ENCODE measurements at regions not wholly inside any gene's neighbourhood (a gene's known extent, or its start where the extent isn't known, plus 50 kb on each side); places are given as distances from the start of the nearest gene placed in this dataset.

DNA sequence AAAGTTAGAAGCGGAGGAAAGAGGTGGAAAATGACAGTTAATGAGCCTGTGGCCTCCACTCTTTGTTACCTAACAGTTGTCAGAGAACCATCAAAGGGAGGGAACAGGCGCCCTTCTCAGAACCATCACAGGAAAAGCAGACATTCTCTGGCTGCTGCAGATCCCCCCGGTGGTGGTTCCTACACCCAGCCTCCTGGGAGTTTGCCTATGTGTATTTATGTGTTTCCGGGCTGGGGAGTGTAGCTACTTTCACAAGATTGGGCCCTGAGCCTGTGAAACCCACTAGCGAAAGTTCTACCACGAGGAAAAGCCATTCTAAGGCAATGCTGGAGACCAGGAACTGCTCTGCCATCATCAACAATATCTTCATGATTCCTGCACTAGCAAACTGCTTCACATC lies 52.7 kb upstream of the BCOR start:
- Histone ChIP-seq H3K4me3 (ENCODE audit: low read length) (no peak overlapping the region), H3K36me3 (ENCODE audit: insufficient read depth, low read length) (no peaks in the 10 kb centered on the region), H2AFZ (ENCODE audit: low read depth, low read length) (no peak overlapping the region), H3K4me2 (ENCODE audit: low read length) (no peak overlapping the region), H3K27ac (ENCODE audit: low read length) (no peak overlapping the region), H3K27me3 (ENCODE audit: insufficient read depth, low read depth, low read length) (peaks cover 4% of the 10 kb centered on the region), H3K9me2 (ENCODE audit: insufficient read depth, low read length) (no peaks in the 10 kb centered on the region), H3K9ac (ENCODE audit: low read length) (no peak overlapping the region), H3K79me2 (replicated peaks; ENCODE audit: insufficient read depth, low read length) (no peaks in the 10 kb centered on the region), H3F3A (ENCODE audit: insufficient read depth, low read length, poor library complexity, severe bottlenecking) (no peaks in the 10 kb centered on the region), H3K9me3 (ENCODE audit: low read length) (no peaks in the 10 kb centered on the region), H4K20me1 (ENCODE audit: insufficient read depth) (no peaks in the 10 kb centered on the region)
- TF ChIP-seq POLR2AphosphoS5 (IDR thresholded peaks at IDR 0.05) (no peak), EZH2 (IDR thresholded peaks at IDR 0.05; ENCODE audit: borderline replicate concordance, insufficient read depth, low read length, poor library complexity, severe bottlenecking) (no peak), SMC3 (conservative IDR thresholded peaks at IDR 0.05; ENCODE audit: poor library complexity) (no peak), EP300 (conservative IDR thresholded peaks at IDR 0.05; ENCODE audit: poor library complexity, severe bottlenecking) (no peak), MXI1 (conservative IDR thresholded peaks at IDR 0.05; ENCODE audit: poor library complexity, severe bottlenecking) (no peak), RAD21 (conservative IDR thresholded peaks at IDR 0.05) (no peak), TAF1 (IDR thresholded peaks at IDR 0.05; ENCODE audit: low read depth) (no peak)
- TF ChIP-seq, protein P1, sequence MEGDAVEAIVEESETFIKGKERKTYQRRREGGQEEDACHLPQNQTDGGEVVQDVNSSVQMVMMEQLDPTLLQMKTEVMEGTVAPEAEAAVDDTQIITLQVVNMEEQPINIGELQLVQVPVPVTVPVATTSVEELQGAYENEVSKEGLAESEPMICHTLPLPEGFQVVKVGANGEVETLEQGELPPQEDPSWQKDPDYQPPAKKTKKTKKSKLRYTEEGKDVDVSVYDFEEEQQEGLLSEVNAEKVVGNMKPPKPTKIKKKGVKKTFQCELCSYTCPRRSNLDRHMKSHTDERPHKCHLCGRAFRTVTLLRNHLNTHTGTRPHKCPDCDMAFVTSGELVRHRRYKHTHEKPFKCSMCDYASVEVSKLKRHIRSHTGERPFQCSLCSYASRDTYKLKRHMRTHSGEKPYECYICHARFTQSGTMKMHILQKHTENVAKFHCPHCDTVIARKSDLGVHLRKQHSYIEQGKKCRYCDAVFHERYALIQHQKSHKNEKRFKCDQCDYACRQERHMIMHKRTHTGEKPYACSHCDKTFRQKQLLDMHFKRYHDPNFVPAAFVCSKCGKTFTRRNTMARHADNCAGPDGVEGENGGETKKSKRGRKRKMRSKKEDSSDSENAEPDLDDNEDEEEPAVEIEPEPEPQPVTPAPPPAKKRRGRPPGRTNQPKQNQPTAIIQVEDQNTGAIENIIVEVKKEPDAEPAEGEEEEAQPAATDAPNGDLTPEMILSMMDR (IDR thresholded peaks at IDR 0.05; ENCODE audit: poor library complexity, severe bottlenecking): no peak
- TF ChIP-seq, protein P2, sequence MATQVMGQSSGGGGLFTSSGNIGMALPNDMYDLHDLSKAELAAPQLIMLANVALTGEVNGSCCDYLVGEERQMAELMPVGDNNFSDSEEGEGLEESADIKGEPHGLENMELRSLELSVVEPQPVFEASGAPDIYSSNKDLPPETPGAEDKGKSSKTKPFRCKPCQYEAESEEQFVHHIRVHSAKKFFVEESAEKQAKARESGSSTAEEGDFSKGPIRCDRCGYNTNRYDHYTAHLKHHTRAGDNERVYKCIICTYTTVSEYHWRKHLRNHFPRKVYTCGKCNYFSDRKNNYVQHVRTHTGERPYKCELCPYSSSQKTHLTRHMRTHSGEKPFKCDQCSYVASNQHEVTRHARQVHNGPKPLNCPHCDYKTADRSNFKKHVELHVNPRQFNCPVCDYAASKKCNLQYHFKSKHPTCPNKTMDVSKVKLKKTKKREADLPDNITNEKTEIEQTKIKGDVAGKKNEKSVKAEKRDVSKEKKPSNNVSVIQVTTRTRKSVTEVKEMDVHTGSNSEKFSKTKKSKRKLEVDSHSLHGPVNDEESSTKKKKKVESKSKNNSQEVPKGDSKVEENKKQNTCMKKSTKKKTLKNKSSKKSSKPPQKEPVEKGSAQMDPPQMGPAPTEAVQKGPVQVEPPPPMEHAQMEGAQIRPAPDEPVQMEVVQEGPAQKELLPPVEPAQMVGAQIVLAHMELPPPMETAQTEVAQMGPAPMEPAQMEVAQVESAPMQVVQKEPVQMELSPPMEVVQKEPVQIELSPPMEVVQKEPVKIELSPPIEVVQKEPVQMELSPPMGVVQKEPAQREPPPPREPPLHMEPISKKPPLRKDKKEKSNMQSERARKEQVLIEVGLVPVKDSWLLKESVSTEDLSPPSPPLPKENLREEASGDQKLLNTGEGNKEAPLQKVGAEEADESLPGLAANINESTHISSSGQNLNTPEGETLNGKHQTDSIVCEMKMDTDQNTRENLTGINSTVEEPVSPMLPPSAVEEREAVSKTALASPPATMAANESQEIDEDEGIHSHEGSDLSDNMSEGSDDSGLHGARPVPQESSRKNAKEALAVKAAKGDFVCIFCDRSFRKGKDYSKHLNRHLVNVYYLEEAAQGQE (IDR thresholded peaks at IDR 0.05; ENCODE audit: borderline replicate concordance): no peak

DNA sequence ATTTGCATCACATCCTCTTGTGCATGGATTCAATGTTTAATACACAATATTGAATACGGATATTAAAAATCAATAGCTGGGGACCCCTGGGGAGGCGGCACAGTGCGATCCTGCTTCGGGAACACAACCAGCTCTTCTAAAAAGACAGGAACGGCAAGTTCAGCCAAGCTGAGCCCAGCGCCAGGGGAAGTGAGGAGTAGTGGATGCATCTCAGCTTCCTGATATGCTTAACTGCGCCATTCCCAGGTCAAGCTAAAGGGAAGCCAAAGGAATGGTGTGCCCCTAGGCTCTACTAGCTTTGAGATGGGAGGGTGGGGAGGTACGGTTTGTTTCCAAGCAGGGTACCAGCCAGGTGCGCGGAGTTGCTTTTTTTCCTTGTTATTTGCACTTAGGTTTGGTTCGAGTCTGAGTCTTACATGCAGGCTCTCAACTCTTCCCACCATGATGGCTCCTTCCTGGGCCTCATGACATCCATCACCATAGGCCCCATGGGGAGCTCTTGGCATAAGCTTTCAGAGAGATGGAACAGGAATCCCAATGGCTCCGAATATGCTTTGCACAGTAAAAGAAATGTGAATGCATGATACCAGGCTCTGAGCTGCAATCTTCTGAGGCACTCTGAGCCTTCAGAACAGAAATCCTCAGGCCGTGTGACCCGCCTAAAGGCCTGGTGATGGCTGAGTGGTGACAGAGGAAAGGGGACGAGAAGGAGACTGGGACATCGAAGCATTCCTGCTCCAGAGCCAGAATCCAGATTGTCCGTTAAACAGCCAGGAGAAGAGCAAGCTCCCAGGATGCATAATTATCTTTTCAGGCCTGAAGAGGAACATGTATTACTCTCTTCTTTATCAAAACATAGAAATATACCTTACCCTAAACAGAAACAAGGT lies 51.8 kb upstream of the BCOR start:
- H3K27me3 ChIP-seq (ENCODE audit: insufficient read depth, low read depth, low read length): peaks cover 10% of the 10 kb centered on the region
- H2AFZ ChIP-seq (ENCODE audit: low read depth, low read length): no peak overlapping the region
- H3K4me2 ChIP-seq (ENCODE audit: low read length): no peak overlapping the region
- no peaks in the 10 kb centered on the region for H3K9me3 ChIP-seq (ENCODE audit: low read length)
- H3K27ac ChIP-seq (ENCODE audit: low read length): no peak overlapping the region
- H4K20me1 ChIP-seq (ENCODE audit: insufficient read depth): no peaks in the 10 kb centered on the region
- TF ChIP-seq EZH2 (IDR thresholded peaks at IDR 0.05; ENCODE audit: borderline replicate concordance, insufficient read depth, low read length, poor library complexity, severe bottlenecking) (no peak), POLR2AphosphoS5 (IDR thresholded peaks at IDR 0.05) (no peak), TAF1 (IDR thresholded peaks at IDR 0.05; ENCODE audit: low read depth) (no peak), RAD21 (conservative IDR thresholded peaks at IDR 0.05) (no peak), MXI1 (conservative IDR thresholded peaks at IDR 0.05; ENCODE audit: poor library complexity, severe bottlenecking) (no peak), SMC3 (conservative IDR thresholded peaks at IDR 0.05; ENCODE audit: poor library complexity) (no peak), EP300 (conservative IDR thresholded peaks at IDR 0.05; ENCODE audit: poor library complexity, severe bottlenecking) (no peak)
- TF ChIP-seq, protein P1 (IDR thresholded peaks at IDR 0.05; ENCODE audit: poor library complexity, severe bottlenecking): no peak
- TF ChIP-seq, protein P2 (IDR thresholded peaks at IDR 0.05; ENCODE audit: borderline replicate concordance): no peak
- no peaks in the 10 kb centered on the region for H3K9me2 ChIP-seq (ENCODE audit: insufficient read depth, low read length)
- H3K4me3 ChIP-seq (ENCODE audit: low read length): no peak overlapping the region
- H3K79me2 ChIP-seq (replicated peaks; ENCODE audit: insufficient read depth, low read length): no peaks in the 10 kb centered on the region
- H3K36me3 ChIP-seq (ENCODE audit: insufficient read depth, low read length): no peaks in the 10 kb centered on the region
- H3F3A ChIP-seq (ENCODE audit: insufficient read depth, low read length, poor library complexity, severe bottlenecking): no peaks in the 10 kb centered on the region
- H3K9ac ChIP-seq (ENCODE audit: low read length): no peak overlapping the region

Measured in neural cell (in vitro differentiated cells).